GM23248 (cell line): ENCODE measurements at regions not wholly inside any gene's neighbourhood (a gene's known extent, or its start where the extent isn't known, plus 50 kb on each side); places are given as distances from the start of the nearest gene placed in this dataset.
"Not testable (repeated sequence)": the region's sequence is repeated elsewhere in the genome, so short reads cannot be mapped to it uniquely, and the experiment has no call there.

Experiments used
- DNase-seq: peaks from one replicate; pipeline ENCODE4 v3.0.0-alpha.2; 2015
- H2AFZ ChIP-seq: fragments of 200-600 bp; sonication (generic); 2 replicates; pipeline ENCODE4 v1.6.1; 2016; ENCODE audit warnings: antibody characterized with exemption
- H3F3A ChIP-seq: fragments of 200-600 bp; sonication (generic); 2 replicates; pipeline ENCODE4 v1.6.1; 2016; ENCODE audit warnings: mild to moderate bottlenecking, antibody characterized with exemption, mixed run types; ENCODE audit not compliant: insufficient read depth
- H3K27ac ChIP-seq: fragments of 200-600 bp; sonication (generic); 2 replicates; pipeline ENCODE4 v1.5.1; 2016; ENCODE audit warnings: mild to moderate bottlenecking
- H3K27me3 ChIP-seq: fragments of 200-600 bp; sonication (generic); replicated peaks from 2 replicates; pipeline ENCODE4 v1.6.1; 2016; ENCODE audit warnings: mild to moderate bottlenecking; ENCODE audit not compliant: insufficient read depth
- H3K36me3 ChIP-seq: fragments of 200-600 bp; sonication (generic); 2 replicates; pipeline ENCODE4 v1.6.1; 2016; ENCODE audit warnings: low read depth, mild to moderate bottlenecking
- H3K4me1 ChIP-seq: fragments of 200-600 bp; sonication (generic); 2 replicates; pipeline ENCODE4 v1.6.1; 2016; ENCODE audit warnings: mild to moderate bottlenecking; ENCODE audit not compliant: insufficient read depth
- H3K4me2 ChIP-seq: fragments of 200-600 bp; sonication (generic); one replicate; pipeline ENCODE4 v1.6.1; 2016; ENCODE audit warnings: mild to moderate bottlenecking; ENCODE audit not compliant: unreplicated experiment
- H3K4me3 ChIP-seq: fragments of 200-600 bp; sonication (generic); 2 replicates; pipeline ENCODE4 v1.5.1; 2016; ENCODE audit warnings: mild to moderate bottlenecking
- H3K79me2 ChIP-seq: fragments of 200-600 bp; sonication (generic); 2 replicates; pipeline ENCODE4 v1.6.1; 2016; ENCODE audit warnings: mild to moderate bottlenecking; ENCODE audit not compliant: insufficient read depth
- H3K9ac ChIP-seq: fragments of 200-600 bp; sonication (generic); 2 replicates; pipeline ENCODE4 v1.6.1; 2016; ENCODE audit warnings: mild to moderate bottlenecking
- H3K9me2 ChIP-seq: fragments of 200-600 bp; sonication (generic); 2 replicates; pipeline ENCODE4 v1.6.1; 2016; ENCODE audit warnings: mixed run types, mild to moderate bottlenecking, moderate library complexity; ENCODE audit not compliant: insufficient read depth
- H3K9me3 ChIP-seq: fragments of 200-600 bp; sonication (generic); one replicate; pipeline ENCODE4 v1.6.1; 2017; ENCODE audit warnings: low read depth
- H4K20me1 ChIP-seq: fragments of 200-600 bp; sonication (generic); 2 replicates; pipeline ENCODE4 v1.6.0; 2016; ENCODE audit not compliant: insufficient read depth
- EZH2 ChIP-seq: fragments of 200-600 bp; sonication (generic); IDR thresholded peaks from 2 replicates; pipeline ENCODE4 v1.6.1; 2018; ENCODE audit warnings: antibody characterized with exemption, mild to moderate bottlenecking; ENCODE audit not compliant: insufficient read depth, poor library complexity, severe bottlenecking
- EZH2phosphoT487 ChIP-seq: fragments of 200-600 bp; sonication (generic); IDR thresholded peaks from 2 replicates; pipeline ENCODE4 v1.6.1; 2018; ENCODE audit warnings: antibody characterized with exemption, moderate library complexity, mild to moderate bottlenecking, low read depth; ENCODE audit not compliant: insufficient read depth
- WGBS, 2 experiments: methylation state at CpG; one replicate each; pipeline ENCODE4 v1.1.6; 2015 to 2017; ENCODE audit warnings: low lambda C conversion rate in 2 of 2, low coverage in 1 of 2; ENCODE audit errors: missing lambda C conversion rate in 2 of 2; 5-methylcytosine and 5-hydroxymethylcytosine counted together
- in situ Hi-C: fragments of 300-500 bp; cut with MboI; formaldehyde crosslinking; loops from 2 replicates; pipeline ENCODE4 v1.15.0; 2020

- no peaks in the 10 kb centered on the region for H3K4me1 ChIP-seq
- H3F3A ChIP-seq, result no peaks in the 10 kb centered on the region
- no peak for TF ChIP-seq EZH2
- peaks cover 14% of the 10 kb centered on the region for H3K27me3 ChIP-seq
- no peak overlapping the region for H3K4me2 ChIP-seq
- no peaks in the 10 kb centered on the region for H3K36me3 ChIP-seq
- 78 to 80% methylated on average over 11 of the region's 11 CpGs for WGBS, 2 experiments
- H3K79me2 ChIP-seq, result no peaks in the 10 kb centered on the region
- H3K9me3 ChIP-seq, result no peaks in the 10 kb centered on the region
- H3K4me3 ChIP-seq, result no peak overlapping the region
- H4K20me1 ChIP-seq, result no peaks in the 10 kb centered on the region
- H3K27ac ChIP-seq, result no peak overlapping the region
- no peak overlapping the region for H2AFZ ChIP-seq
- no peaks in the 10 kb centered on the region for H3K9me2 ChIP-seq
- no peak overlapping the region for H3K9ac ChIP-seq
- in situ Hi-C loops, result loop anchor here (10.0 kb wide), 1 partner anchor 63 kb away; no protein-coding TSS in a partner anchor
- DNase-seq, result no peak
Measured at GRCh38 chr15:31221936-31222515, 104.6 kb upstream of the KLF13 start.

GRCh38 chr15:31222773-31223341 lies 103.8 kb upstream of the KLF13 start:
- Histone ChIP-seq H3K79me2 (no peaks in the 10 kb centered on the region), H3K9ac (no peak overlapping the region), H3K4me1 (no peaks in the 10 kb centered on the region), H3K9me2 (no peaks in the 10 kb centered on the region), H2AFZ (no peak overlapping the region), H3K9me3 (no peaks in the 10 kb centered on the region), H3K27me3 (peaks cover 14% of the 10 kb centered on the region), H3K27ac (no peak overlapping the region), H3K4me3 (no peak overlapping the region), H3K4me2 (no peak overlapping the region), H3K36me3 (no peaks in the 10 kb centered on the region), H4K20me1 (no peaks in the 10 kb centered on the region), H3F3A (no peaks in the 10 kb centered on the region)
- TF ChIP-seq EZH2phosphoT487 (no peak), EZH2 (no peak)
- 70 to 72% methylated on average over 10 of the region's 10 CpGs for WGBS, 2 experiments
- in situ Hi-C loops, result loop anchor here (10.0 kb wide), 1 partner anchor 62 kb away; no protein-coding TSS in a partner anchor
- DNase-seq, result no peak

DNA sequence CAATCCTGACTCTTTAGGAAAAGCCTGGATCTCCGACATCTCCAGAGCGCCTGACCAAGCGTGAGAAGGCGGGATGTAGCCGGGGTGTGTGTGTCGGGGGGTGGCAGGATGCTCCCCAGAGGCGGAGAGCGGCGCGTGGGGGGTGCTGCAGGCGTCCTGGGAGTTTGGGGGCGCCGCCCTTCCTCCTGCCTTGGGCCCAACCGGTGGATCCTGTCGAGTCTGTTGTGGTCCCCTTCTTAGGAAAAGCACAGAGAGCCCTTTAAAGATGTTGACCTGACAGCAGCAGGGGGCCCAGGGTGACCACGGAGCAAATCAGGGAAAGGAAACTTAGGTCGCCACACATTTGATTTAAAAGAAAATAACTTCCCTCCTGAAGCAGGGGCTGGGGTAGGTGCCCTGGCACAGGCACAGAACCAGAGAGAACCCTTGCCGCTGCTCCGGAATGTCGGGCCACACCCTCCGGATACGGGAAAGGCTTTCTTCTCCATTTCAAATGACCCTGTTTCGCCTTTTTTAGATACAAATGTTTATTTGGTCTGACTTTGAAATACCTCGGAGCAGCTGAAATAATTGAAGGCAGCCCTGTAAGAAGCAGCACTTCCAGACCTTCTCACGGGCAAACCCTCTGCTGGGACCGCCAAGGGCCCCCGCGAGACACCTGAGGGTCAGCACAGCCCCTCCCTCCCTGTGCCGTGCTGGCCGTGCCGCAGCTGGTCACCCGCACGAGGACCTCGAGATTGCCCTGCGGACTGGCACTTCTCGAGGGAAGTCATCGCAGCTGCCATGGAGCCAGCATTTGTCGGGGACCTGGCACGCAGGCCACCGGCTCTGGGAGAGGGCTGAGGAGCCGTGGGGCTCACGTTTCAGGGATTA lies 102.9 kb upstream of the KLF13 start:
- no peaks in the 10 kb centered on the region for H3K79me2 ChIP-seq
- no peak overlapping the region for H3K9ac ChIP-seq
- in situ Hi-C loops, result loop anchor here (10.0 kb wide), 1 partner anchor 61 kb away; no protein-coding TSS in a partner anchor
- peak overlapping the region; percentile 36 for H3K4me2 ChIP-seq
- no peak for DNase-seq
- H2AFZ ChIP-seq, result peak overlapping the region; percentile 48; the same call in 1 of the 2 replicates
- no peaks in the 10 kb centered on the region for H4K20me1 ChIP-seq
- H3K4me1 ChIP-seq, result no peaks in the 10 kb centered on the region
- H3K27ac ChIP-seq, result no peak overlapping the region
- no peaks in the 10 kb centered on the region for H3K36me3 ChIP-seq
- H3K9me3 ChIP-seq, result no peaks in the 10 kb centered on the region
- peak; percentile 58 for TF ChIP-seq EZH2
- TF ChIP-seq EZH2phosphoT487, result no peak
- H3K4me3 ChIP-seq, result 0 out of 2 replicates have a peak overlapping the region, but pooled peaks have one; percentile 15
- no peaks in the 10 kb centered on the region for H3K9me2 ChIP-seq
- peaks cover 14% of the 10 kb centered on the region for H3K27me3 ChIP-seq
- WGBS, 2 experiments, result 41 to 43% methylated on average over 41 to 42 of the region's 42 CpGs
- no peaks in the 10 kb centered on the region for H3F3A ChIP-seq

GRCh38 chr15:31224661-31225060 lies 102.0 kb upstream of the KLF13 start:
- DNase-seq, H3K27ac ChIP-seq, H3K9me2 ChIP-seq, H3F3A ChIP-seq, H3K4me3 ChIP-seq, H3K9ac ChIP-seq, H3K79me2 ChIP-seq, H3K9me3 ChIP-seq, H2AFZ ChIP-seq, H3K36me3 ChIP-seq, H3K4me2 ChIP-seq, H4K20me1 ChIP-seq, H3K4me1 ChIP-seq: not testable (repeated sequence)
- in situ Hi-C loops, result loop anchor here (10.0 kb wide), 1 partner anchor 60 kb away; no protein-coding TSS in a partner anchor
- peaks cover 14% of the 10 kb centered on the region for H3K27me3 ChIP-seq
- WGBS, 2 experiments, result 54 to 63% methylated on average over 4 of the region's 4 CpGs
